ENCODE measurements at regions not wholly inside any gene's neighbourhood (a gene's known extent, or its start where the extent isn't known, plus 50 kb on each side); places are given as distances from the start of the nearest gene placed in this dataset.

GRCh38 chr3:72485641-72486040 is 362.6 kb downstream of the SHQ1 start (continued):
- TF ChIP-seq CHD7 (IDR thresholded peaks at IDR 0.05; ENCODE audit: insufficient replicate concordance, low read length) = no peak
- no peak for TF ChIP-seq BCL11A (IDR thresholded peaks at IDR 0.05; ENCODE audit: low read depth in 2 of 2, low read length in 2 of 2)
- TF ChIP-seq EZH2 (IDR thresholded peaks at IDR 0.05; ENCODE audit: low read depth, low read length, severe bottlenecking) = no peak
- no peak for TF ChIP-seq RBBP5 (IDR thresholded peaks at IDR 0.05; ENCODE audit: borderline replicate concordance, low read depth, low read length)
- no peak for TF ChIP-seq RFX5 (IDR thresholded peaks at IDR 0.05; ENCODE audit: borderline replicate concordance, low read depth, low read length)
- TF ChIP-seq BRCA1 (IDR thresholded peaks at IDR 0.05; ENCODE audit: low read depth, low read length) = no peak
- no peak for TF ChIP-seq NRF1 (IDR thresholded peaks at IDR 0.05; ENCODE audit: low read depth, low read length)
- TF ChIP-seq CREB1 (IDR thresholded peaks at IDR 0.05) = no peak
- TF ChIP-seq SP4 (IDR thresholded peaks at IDR 0.05; ENCODE audit: low read length) = no peak
- no peak for TF ChIP-seq ZNF274 (IDR thresholded peaks at IDR 0.05; ENCODE audit: borderline replicate concordance, extremely low read depth, low read length)
- TF ChIP-seq, protein P1, sequence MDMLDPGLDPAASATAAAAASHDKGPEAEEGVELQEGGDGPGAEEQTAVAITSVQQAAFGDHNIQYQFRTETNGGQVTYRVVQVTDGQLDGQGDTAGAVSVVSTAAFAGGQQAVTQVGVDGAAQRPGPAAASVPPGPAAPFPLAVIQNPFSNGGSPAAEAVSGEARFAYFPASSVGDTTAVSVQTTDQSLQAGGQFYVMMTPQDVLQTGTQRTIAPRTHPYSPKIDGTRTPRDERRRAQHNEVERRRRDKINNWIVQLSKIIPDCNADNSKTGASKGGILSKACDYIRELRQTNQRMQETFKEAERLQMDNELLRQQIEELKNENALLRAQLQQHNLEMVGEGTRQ (IDR thresholded peaks at IDR 0.05; ENCODE audit: low read length) = no peak

Data from H1 (cell line).